ENCODE measurements at regions not wholly inside any gene's neighbourhood (a gene's known extent, or its start where the extent isn't known, plus 50 kb on each side); places are given as distances from the start of the nearest gene placed in this dataset.

DNA sequence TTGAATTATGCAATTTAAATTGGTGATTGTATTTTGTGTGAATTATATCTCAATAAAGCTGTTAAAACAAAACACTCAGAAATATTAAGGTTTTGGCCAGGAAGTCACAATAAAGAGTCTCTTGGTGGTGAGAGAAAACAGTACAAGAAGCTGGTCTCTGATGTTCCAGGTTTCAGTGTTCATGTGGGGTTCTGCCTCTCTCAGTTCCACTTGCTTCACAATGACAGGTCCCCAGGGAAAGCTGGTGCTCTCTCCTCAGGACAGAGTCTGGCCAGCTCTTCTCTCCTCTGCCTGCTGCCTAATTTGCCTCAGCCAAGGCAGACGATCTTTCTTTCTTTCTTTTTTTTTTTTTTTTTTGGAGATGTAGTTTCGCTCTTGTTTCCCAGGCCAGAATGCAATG, 342.9 kb upstream of the PLXNA2 start:
- TF ChIP-seq, protein P1, sequence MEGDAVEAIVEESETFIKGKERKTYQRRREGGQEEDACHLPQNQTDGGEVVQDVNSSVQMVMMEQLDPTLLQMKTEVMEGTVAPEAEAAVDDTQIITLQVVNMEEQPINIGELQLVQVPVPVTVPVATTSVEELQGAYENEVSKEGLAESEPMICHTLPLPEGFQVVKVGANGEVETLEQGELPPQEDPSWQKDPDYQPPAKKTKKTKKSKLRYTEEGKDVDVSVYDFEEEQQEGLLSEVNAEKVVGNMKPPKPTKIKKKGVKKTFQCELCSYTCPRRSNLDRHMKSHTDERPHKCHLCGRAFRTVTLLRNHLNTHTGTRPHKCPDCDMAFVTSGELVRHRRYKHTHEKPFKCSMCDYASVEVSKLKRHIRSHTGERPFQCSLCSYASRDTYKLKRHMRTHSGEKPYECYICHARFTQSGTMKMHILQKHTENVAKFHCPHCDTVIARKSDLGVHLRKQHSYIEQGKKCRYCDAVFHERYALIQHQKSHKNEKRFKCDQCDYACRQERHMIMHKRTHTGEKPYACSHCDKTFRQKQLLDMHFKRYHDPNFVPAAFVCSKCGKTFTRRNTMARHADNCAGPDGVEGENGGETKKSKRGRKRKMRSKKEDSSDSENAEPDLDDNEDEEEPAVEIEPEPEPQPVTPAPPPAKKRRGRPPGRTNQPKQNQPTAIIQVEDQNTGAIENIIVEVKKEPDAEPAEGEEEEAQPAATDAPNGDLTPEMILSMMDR (IDR thresholded peaks at IDR 0.05; ENCODE audit: insufficient read depth, missing control alignments) = no peak
- FAIRE-seq = no peak

DNA sequence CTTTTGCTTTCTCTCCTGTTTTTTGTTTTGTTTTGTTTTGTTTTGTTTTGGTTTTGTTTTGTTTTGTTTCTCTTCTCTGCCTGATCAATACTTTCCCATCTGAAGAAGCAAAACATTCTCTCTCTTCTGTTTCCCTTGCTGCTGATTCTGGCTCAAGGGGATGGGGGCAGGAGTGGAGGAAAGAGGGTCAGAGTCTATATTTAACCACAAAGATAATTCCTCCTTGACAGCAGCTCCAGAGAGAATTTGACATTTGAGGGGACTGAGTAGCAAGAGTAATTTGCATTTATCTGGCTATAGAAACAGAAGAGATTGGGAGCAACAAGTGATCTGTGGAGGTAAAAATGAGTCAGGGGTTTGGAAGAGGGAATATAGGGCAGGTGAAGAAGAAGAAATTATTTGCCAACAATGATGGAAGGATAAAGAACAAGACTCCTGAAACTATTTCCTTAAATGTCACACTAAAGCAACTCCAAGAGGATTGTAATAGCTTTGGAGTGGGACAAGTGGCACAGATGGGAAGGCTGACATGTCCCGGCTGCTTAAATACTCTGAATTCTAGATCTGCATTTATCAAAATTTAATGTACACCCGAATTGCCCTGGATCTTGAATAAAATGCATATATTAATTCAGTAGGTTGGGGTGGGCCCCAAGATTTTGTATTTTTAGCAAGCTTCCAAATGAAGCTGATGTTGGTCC, 349.3 kb upstream of the PLXNA2 start:
- DNase-seq (ENCODE audit: insufficient read length, low spot score) = no peak
- FAIRE-seq = no peak
- TF ChIP-seq, protein P1 (IDR thresholded peaks at IDR 0.05; ENCODE audit: insufficient read depth, missing control alignments) = no peak

More for the DNA sequence above, 342.9 kb upstream of the PLXNA2 start:
- DNase-seq (ENCODE audit: insufficient read length, low spot score) = no peak

DNA sequence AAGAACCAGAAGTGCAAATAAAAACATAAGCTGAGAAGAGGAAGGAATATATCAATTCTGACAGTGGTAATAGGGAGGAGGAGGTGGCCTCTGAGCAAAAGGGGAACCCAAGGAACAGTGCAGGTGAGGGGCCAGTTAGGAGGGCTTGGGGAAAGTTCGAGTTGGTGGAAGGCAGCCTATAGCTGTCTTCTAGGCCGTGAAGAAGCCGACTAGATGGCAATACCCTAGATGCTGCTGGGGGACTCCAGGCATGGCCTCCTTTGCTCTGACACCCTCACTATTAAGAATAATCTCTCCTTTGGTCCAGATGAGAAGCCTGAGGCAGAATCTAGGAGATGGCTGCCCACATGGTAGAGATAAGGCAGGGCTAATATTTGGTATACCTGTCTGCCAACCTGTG, 351.1 kb upstream of the PLXNA2 start:
- DNase-seq (ENCODE audit: insufficient read length, low spot score) (no peak), FAIRE-seq (no peak)
- TF ChIP-seq, protein P1 (IDR thresholded peaks at IDR 0.05; ENCODE audit: insufficient read depth, missing control alignments) = no peak

DNA sequence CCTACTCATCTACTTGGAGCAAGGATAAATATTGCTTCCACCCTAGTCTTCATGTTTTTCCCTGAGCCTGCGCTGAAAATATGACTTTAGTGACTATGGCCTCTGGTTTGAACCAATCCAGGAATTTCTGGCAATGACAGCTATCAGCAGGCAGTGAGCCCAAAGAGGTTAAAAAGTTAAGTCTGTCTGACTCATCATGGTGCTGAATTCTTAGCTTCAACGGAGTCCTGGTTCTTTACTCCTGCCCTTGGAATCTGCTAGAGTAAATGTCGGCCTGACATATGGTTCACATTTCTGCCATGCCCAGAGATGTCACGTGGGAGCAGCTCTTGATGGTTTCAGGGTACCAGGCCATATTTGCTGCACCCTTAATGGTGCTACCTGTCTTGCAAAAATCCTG, 351.6 kb upstream of the PLXNA2 start:
- no peak for FAIRE-seq
- DNase-seq (ENCODE audit: insufficient read length, low spot score) = no peak
- TF ChIP-seq, protein P1 (IDR thresholded peaks at IDR 0.05; ENCODE audit: insufficient read depth, missing control alignments) = no peak

DNA sequence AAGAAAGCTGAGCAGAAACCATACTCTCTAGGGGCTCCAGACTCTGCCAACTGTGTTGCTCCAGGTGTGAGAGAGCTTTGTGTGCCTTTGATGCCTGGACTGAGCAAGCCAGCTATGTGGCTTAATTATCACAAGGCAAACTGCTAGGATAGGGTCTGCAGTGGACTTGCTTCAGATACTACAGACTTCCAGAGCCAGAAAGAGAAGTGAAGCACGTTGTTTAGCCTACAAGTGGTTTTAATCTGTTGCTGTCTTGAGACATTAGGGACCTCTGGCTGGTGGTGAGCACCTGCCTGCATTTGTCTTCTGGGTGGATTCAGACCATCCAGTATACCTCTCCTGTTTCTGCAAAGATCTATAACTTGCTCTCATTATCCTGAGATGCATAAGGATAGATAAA, 353.4 kb upstream of the PLXNA2 start:
- no peak for DNase-seq (ENCODE audit: insufficient read length, low spot score)
- FAIRE-seq = no peak
- TF ChIP-seq, protein P1 (IDR thresholded peaks at IDR 0.05; ENCODE audit: insufficient read depth, missing control alignments) = no peak

DNA sequence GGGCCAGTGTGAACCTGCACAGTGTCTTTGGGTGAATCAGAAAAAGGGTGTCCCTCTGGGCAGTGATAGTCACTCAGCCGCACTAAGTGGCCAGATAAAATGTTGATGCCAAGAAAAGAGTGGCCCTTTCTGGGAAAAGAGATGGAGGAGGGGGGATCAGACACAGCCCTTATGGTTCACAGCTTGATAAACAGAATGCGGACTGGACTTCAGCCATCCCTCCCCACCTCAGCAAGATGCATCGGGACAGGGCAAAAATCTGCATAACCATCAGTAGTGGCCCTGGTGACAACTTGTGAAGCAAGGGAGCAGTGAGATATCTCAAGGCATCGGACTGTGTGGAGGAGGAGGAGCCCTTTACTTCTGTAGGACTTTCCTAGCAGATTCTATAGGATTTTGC, 353.8 kb upstream of the PLXNA2 start:
- DNase-seq (ENCODE audit: insufficient read length, low spot score) = no peak
- no peak for FAIRE-seq
- TF ChIP-seq, protein P1 (IDR thresholded peaks at IDR 0.05; ENCODE audit: insufficient read depth, missing control alignments) = no peak

DNA sequence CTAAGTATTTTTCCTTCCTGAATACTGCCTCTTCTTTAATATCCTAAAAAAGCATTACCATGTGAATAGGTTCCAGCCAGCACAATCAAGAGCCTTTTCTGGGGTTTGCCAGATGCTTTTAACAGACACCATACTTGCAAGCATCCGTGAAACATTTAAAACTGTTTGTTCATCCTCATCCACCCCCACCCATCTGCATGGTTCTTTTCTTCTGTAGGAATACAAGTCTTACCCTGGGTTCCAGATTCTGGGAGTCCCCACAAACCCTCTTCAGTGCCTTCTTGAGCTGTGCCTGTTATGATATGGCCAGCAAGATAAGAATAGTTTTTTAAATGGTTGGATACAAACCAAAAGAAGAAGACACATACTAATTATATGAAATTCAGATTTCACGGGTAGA, 354.9 kb upstream of the PLXNA2 start:
- no peak for DNase-seq (ENCODE audit: insufficient read length, low spot score)
- TF ChIP-seq, protein P1 (IDR thresholded peaks at IDR 0.05; ENCODE audit: insufficient read depth, missing control alignments) = no peak
- FAIRE-seq = no peak
